ENCODE measurements at regions not wholly inside any gene's neighbourhood (a gene's known extent, or its start where the extent isn't known, plus 50 kb on each side); places are given as distances from the start of the nearest gene placed in this dataset.

GRCh38 chr13:104798486-104798885 lies 1732.3 kb upstream of the SLC10A2 start:
- H3K4me3 ChIP-seq (ENCODE audit: low read depth, low read length) = no peak overlapping the region

GRCh38 chr13:104796581-104796980 lies 1730.4 kb upstream of the SLC10A2 start:
- H3K4me3 ChIP-seq (ENCODE audit: low read depth, low read length) = no peak overlapping the region

GRCh38 chr13:104785952-104786351 lies 1719.7 kb upstream of the SLC10A2 start:
- no peak overlapping the region for H3K4me3 ChIP-seq (ENCODE audit: low read depth, low read length)

GRCh38 chr13:104784891-104785290 lies 1718.7 kb upstream of the SLC10A2 start:
- no peak overlapping the region for H3K4me3 ChIP-seq (ENCODE audit: low read depth, low read length)

DNA sequence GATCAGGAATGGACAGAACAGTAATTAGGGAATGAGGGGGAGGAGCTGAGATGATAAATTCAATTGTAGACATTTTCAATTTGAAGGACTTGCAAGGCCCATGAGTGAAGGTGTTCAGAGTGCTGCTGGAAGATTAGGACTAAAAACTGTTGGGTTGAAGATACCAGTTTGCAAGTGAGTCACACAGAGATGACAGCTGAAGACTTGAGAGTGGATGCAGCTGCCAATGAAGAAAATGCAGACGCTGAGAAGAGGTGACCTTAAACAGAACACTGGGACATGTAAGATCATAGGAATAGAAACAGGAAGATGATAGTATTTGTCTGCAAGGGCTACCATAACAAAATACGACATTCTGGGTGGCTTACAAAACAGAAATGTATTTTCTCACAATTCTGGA lies 1716.5 kb upstream of the SLC10A2 start:
- no peak overlapping the region for H3K4me3 ChIP-seq (ENCODE audit: low read depth, low read length)

- H3K4me3 ChIP-seq (ENCODE audit: low read depth, low read length) = no peak overlapping the region
Measured at GRCh38 chr13:104779311-104779993, 1713.2 kb upstream of the SLC10A2 start.

DNA sequence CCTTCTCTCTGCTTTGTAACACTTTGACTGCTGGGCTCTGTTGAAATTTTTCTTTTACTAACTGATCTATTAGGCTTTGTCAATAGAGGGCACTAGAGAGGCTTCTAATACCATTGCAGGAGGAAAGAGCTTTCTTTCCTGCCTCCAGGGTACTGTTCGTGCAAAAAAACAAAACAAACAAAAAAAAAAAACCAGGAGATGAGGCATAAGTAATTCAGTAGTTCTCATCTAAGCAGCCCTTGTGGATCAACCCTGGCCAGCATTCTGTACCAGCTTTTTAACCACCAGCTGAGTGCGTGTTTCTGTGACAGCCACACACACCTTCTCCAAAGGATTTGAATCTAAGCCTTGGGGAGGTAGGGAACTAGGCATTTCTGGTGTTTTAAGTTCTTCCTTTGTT lies 1707.6 kb upstream of the SLC10A2 start:
- H3K4me3 ChIP-seq (ENCODE audit: low read depth, low read length) = no peak overlapping the region

GRCh38 chr13:104769545-104769944 lies 1703.3 kb upstream of the SLC10A2 start:
- H3K4me3 ChIP-seq (ENCODE audit: low read depth, low read length) = no peak overlapping the region

DNA sequence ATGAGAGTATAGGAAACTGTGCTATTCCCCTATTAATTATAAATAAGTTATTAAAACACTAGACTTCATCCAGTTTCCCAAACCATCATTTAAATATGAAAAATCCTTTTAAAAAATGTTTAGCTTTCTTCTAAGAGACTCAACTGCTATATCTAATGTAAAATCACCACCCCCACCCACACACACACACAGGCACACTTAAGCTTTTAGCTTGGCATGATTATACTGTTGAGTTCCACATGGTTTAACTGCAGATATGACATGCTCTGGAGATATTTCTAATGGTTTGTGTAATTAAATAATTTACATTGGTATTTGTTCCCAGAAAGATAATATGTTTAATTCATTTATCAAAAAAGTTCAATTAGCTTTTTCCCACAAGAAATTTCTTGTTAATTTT lies 1700.1 kb upstream of the SLC10A2 start:
- H3K4me3 ChIP-seq (ENCODE audit: low read depth, low read length) = no peak overlapping the region

GRCh38 chr13:104764600-104764999 lies 1698.4 kb upstream of the SLC10A2 start:
- no peak overlapping the region for H3K4me3 ChIP-seq (ENCODE audit: low read depth, low read length)

DNA sequence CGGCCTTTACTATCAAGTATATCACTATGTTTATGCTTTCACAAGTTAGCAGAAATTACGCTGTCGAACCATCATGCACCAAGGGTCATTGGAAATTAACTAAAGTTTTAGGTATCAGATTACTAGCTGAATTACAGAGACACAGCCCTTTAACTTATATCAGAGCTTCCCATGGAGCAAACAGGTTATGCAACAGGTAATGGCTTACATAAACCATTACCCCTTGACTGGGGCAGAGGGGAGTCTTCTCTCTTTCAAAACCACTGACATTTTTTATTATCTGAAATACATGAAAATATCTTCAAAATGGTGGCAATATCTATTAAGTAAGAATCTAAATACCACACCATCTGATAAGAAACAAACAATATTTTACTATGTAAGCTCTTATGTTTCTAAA lies 1692.9 kb upstream of the SLC10A2 start:
- no peak overlapping the region for H3K4me3 ChIP-seq (ENCODE audit: low read depth, low read length)

DNA sequence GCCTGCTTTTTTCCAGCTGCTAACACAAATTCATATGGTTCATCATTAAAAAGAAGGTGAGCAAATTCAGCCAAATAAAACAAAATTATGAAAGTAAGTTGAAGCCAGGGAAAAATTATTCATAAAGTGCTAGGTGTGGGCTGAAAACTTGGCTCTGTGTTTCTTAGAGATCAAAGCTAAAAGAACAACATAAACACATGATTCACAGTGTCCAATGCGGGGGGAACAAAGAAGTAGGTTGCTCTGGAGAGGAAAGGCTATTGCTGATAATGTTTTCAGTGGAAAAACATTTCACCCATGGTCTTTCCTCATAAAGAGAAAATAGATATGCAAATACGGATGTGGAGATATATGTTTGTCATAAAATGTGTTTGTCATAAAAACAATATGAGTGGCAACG lies 1691.5 kb upstream of the SLC10A2 start:
- H3K4me3 ChIP-seq (ENCODE audit: low read depth, low read length) = no peak overlapping the region

DNA sequence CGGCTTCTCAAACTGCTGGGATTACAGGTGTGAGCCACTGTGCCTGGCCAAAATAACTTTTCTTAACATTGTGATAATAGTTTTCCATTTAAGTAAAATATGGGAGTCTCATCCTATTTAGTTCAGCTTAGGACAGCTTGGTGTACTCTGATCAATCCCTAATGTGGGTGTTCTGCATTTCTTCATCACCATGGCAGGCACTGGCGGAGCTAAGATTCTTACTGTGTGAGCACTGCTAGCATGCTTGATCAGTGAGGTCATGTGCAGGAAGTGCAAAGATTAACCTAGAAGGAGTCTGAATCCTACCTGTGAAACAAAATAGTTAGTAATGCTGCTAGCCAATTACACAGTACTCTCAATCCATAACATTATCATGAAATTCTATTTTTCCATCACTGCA lies 1684.2 kb upstream of the SLC10A2 start:
- H3K4me3 ChIP-seq (ENCODE audit: low read depth, low read length) = no peak overlapping the region

- no peak overlapping the region for H3K4me3 ChIP-seq (ENCODE audit: low read depth, low read length)
Measured at GRCh38 chr13:104740641-104741222, 1674.5 kb upstream of the SLC10A2 start.

GRCh38 chr13:104737713-104738112 lies 1671.5 kb upstream of the SLC10A2 start:
- H3K4me3 ChIP-seq (ENCODE audit: low read depth, low read length) = no peak overlapping the region

DNA sequence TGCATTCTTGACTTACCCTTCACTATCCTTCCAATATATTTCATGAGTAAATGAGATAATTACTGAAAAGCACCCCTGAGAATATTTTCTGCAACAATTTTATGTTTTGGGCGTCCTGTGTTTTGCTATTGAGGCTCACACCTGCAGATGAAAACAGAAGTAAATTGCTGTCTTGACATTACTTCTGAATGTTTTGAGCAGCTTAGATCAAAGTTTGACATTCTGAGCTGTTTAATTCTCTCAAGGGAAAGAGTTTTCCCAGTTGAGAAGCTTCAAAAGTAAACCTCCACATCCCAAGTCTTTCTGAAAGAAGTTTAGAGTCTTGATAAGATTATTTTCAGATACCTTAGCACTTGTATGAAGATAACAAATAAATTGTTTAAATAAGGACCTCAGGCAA lies 1667.2 kb upstream of the SLC10A2 start:
- H3K4me3 ChIP-seq (ENCODE audit: low read depth, low read length) = no peak overlapping the region

DNA sequence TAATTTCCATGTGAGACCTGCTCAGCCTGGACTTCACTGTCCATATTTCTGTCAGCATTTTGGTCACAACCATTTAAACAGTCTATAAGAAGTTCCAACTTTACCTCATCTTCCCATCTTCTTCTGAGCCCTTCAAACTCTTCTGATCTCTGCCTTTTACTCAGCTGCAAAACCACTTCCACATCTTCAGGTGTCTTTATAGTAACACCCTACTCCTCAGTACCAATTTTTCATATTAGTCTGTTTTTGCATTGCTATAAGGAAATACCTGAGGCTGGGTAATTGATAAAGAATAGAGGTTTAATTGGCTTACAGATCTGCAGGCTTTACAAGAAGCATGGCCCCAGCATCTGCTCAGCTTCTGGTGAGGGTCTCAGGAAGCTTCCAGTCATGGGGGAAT lies 1648.9 kb upstream of the SLC10A2 start:
- H3K4me3 ChIP-seq (ENCODE audit: low read depth, low read length) = no peak overlapping the region

DNA sequence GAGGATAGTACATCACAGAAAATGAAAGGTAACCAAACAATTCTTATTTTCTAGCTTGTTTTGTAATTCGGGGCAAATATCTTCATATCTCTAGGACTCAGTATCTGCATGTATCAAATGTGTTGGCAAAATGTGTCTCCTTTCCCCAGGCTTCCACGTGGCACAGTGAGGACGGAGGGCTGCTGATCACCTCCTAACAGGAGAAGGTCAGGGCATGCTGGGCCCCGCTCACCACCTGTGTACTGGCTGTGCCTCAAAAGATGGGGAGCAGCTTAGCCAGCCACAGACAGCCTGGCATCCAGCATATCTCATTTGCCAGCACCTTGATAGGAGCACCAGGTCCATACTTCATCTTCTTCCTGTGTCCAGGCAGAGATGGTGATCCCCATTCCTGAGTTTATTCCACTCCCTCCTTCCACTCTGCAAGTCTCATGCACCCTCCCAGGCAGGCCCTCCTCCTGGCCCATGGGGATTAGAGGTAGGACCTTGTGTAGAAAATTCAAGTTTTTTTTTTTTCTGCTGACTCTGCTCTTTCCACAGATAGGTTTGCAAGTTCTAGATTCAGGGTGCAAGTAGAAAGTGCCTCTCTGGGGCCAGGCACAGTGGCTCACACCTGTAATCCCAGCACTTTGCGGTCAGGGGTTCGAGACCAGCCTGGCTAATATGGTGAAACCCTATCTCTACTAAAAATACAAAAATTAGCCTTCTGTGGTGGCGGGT lies 1639.0 kb upstream of the SLC10A2 start:
- no peak overlapping the region for H3K4me3 ChIP-seq (ENCODE audit: low read depth, low read length)

- H3K4me3 ChIP-seq (ENCODE audit: low read depth, low read length) = no peak overlapping the region
Measured at GRCh38 chr13:104701591-104701990, 1635.4 kb upstream of the SLC10A2 start.

DNA sequence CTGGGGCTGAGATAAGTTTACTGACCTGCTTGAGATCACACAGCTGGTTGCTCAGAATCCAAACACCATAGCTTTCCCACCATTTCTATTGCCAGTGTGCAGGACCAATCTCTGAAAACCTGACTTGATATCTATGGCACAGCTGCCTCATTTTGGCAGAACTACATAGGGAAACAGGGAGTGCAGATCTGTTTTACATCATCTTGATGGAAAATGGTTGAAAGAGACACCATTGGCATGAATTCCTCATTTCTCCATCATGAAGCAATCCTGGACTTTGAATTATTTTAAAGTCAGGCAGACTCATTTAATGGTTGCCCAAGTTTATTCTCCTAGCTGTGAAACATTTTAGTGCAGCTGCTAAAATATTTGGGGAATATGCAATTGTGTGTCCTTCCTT lies 1628.2 kb upstream of the SLC10A2 start:
- no peak overlapping the region for H3K4me3 ChIP-seq (ENCODE audit: low read depth, low read length)

DNA sequence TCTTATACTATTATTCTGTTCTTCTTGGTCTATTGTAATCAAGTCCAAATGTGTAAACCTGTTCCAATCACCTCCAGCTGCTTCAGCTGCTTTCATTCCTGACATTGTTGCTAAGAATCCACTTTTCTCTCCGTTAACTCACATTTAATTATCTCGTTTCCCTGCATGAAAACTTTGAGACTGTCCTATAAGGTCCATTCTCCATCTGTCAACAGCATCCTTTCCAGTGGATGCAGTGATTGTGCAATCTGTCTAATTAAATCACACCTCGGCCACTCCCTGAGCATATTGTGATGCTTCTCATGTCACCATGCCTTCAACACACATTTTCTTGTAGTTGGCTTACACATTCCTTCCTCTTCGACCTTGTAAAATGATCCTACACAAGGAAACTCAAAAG lies 1626.9 kb upstream of the SLC10A2 start:
- H3K4me3 ChIP-seq (ENCODE audit: low read depth, low read length) = no peak overlapping the region

DNA sequence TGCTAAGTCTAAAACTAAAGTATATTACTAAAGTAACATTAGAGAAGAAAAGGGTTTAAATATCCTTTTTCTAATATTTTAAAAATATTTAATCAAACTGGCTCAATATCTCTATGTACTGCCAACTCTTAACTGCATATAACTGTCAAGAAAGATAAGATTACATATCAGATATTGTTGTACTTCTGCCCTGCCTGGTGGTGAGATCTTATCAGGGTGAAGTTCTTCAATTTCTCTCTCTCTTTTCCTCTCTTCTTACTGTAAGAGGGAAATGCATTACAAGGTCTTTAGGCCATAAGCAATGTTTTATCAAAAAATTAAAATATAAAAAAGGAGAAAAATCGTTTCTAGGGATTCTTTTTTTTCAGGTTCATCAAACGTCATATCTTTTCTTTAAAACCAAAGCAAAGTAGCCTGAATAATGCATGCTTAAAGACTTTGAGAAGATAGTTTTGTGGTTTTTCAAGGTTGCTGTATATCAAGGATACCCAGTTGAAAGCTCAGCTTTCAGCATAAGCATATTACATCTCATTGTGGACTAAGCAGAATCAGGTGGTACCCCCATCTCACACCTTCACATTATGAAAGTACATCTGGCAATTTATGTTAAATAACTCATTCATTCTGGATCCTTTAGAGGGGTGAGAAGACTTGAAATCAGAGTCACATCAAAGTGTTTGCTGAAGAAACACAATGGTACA lies 1625.7 kb upstream of the SLC10A2 start:
- H3K4me3 ChIP-seq (ENCODE audit: low read depth, low read length) = no peak overlapping the region

Data from iPS-11a (cell line).